LNCAP (cell line): ENCODE measurements at regions not wholly inside any gene's neighbourhood (a gene's known extent, or its start where the extent isn't known, plus 50 kb on each side); places are given as distances from the start of the nearest gene placed in this dataset.

ENCODE experiments used
- TF ChIP-seq, protein P1 (sequence below): fragments of 450-650 bp; IDR thresholded peaks from 2 replicates; pipeline ENCODE4 v1.5.1; 2017; ENCODE audit warnings: mild to moderate bottlenecking

DNA sequence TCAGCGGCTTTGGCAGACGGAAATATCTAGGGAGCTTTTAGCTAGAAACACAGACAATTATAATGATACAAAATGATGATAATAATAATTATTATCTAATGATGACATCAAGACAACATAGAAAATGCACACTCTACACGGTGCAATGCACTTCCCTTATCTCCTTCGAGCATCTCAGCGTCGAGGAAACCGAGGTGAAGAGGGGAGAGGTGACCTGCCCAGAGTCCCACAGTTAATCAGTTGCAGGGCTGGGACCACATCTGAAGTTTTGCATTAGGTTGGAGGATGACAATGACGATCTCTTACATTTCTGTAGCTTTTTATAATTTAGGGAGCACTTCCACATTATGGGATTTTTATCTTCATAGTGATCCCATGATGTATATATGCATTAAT lies 130.2 kb downstream of the PAPOLA start:
- TF ChIP-seq, protein P1, sequence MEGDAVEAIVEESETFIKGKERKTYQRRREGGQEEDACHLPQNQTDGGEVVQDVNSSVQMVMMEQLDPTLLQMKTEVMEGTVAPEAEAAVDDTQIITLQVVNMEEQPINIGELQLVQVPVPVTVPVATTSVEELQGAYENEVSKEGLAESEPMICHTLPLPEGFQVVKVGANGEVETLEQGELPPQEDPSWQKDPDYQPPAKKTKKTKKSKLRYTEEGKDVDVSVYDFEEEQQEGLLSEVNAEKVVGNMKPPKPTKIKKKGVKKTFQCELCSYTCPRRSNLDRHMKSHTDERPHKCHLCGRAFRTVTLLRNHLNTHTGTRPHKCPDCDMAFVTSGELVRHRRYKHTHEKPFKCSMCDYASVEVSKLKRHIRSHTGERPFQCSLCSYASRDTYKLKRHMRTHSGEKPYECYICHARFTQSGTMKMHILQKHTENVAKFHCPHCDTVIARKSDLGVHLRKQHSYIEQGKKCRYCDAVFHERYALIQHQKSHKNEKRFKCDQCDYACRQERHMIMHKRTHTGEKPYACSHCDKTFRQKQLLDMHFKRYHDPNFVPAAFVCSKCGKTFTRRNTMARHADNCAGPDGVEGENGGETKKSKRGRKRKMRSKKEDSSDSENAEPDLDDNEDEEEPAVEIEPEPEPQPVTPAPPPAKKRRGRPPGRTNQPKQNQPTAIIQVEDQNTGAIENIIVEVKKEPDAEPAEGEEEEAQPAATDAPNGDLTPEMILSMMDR, result no peak

DNA sequence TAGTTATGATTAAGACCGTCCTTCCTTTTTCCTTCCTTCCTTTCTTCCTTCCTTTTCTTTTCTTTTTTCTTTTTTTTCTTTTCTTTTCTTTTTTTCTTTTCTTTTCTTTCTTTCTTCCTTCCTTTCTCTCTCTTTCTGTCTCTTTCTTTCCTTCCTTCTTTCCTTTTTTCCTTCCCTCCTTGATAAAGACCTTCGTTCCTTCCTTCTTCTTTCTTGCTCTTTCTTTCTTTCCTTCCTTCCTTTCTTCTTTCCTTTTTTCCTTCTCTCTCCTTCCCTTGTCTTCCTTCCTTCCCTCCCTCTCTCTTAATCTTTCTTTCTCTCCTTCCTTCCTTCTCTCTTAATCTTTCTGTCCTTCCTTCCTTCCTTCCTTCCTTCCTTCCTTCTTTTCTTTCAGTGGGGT lies 130.9 kb downstream of the PAPOLA start:
- TF ChIP-seq, protein P1, result no peak

DNA sequence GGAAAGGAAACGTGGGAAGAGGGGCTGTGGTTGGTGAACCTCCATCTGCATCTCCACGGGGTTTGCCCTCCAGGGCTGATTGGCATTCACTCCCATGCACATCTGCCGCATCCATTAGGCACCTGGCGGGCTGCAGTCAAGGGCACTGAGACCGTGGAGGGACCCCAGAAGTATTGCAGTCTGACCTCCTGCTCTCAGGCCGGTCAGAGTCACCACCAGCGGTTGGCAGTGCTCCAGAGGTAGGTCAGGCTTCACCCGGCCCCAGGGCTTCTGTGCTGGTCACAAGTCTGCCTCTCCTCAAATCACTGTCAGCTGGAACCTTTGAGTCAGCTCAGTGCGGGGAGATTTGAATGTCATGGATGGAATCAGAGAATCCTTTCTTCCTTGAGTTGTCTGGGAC lies 132.3 kb downstream of the PAPOLA start:
- TF ChIP-seq, protein P1, result no peak

DNA sequence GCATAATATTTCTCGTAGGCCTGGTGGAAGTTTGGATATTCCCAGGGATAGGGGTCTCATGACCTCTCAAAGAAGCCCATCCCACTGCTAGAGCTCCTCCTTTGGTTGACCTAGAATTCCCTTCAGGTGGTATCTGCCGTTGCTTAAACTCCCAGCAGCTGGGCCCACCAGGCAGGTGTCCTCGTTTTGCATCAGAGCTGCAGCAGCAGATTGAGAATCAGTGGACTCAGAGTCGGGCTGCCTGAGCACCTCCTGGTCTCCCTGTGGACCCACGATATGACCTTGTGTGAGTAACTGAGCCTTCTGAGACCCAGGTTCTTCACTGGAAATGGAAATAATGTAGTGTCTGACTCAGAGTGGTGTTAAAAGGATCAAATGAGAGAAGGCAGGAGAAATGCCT lies 132.7 kb downstream of the PAPOLA start:
- TF ChIP-seq, protein P1, result no peak

DNA sequence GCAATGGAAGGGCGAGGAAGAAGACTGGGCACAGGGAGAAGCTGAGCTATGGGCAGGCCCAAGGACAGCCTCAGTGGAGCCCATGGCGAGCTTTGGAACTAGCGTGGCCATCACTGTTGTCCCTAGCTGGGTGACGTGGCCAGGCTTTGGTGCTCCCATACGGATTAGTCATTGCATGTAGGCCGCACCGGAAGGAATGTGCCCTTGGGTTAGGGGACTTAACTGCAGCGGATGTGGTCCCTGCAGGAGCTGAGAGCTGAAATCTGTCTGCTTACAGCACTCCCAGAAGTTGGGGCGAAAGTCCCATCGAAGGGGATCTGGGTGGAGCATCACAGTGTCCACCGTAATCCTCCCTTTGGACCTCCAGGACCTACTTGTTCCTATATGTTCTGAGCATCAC lies 133.7 kb downstream of the PAPOLA start:
- TF ChIP-seq, protein P1, result no peak

DNA sequence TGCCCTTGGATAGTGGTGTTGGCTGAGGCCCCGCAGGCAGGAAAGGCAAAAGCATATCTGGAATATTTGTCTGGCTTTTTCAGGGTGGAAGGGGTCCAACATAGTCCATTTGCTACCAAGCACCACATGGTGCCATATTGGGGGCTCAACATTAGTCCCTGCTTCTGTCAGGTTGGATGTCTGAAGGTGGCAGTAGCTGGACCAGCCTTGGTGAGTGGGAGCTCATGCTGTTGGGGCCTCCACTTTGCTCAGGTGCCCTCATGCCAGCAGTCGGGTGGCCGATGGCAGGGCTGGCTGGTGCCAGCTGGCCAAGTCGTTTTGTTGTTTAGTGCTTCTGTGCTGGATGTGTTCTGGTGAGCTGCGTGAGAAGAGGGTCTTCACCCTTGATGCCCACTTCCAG lies 135.3 kb downstream of the PAPOLA start:
- TF ChIP-seq, protein P1, result no peak

DNA sequence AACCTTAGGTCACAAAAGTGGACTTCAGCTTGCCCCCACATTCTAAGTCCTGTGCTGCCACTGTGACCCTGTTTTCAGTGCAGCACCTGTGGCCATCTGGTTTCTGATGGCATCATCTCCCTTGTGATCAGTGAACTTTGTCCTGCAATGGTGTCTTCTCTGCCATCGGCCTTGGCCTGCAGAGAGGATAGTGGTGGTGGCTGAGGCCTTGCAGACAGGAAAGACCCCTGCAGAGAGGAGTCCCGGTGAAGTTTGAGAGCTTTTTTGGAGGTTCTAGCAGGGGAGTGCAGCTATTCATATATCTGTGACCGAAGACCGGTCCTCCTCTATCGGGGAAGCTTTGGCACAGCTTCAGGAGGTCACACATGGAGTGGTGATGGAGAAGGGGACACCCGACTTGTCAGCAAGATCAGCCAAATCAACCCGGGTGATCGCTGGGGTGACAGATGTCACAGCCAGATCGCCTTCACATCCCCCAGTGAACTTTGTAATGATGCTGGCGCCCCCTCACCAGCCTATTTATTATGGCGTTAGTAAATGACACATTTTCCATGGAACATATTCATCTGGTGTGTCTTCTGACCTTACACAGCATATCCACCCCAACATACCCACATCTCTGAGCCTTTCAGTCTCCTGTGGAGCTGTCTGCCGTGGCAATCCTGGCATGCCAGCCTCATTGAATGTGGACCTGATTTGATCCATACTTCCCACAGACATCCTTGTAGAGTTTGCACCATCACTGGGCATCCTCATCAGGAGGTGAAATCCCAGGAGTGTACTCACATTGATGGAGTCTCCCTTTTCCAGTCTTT lies 136.1 kb downstream of the PAPOLA start:
- TF ChIP-seq, protein P1, result no peak

DNA sequence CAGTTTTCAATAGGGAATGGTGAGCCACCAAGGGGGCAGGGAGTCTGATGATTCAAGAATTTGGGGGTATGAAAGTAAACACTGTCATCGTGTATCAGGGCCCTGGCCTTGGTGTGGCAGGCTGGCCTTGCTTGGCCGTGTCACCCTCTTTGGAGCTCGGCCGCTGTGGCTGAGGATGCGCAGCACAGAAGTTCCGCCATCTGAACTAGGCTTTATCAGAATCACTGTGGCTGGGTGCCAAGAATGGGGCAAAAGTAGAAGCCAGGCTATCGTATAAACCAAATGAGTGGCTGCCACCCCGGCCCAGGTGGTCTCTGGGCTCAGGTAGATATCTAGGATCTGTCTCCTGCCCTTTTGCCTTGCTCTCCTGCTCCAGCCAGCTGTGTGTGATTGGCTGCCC lies 137.4 kb downstream of the PAPOLA start:
- TF ChIP-seq, protein P1, result no peak
